ENCODE measurements at regions not wholly inside any gene's neighbourhood (a gene's known extent, or its start where the extent isn't known, plus 50 kb on each side); places are given as distances from the start of the nearest gene placed in this dataset.
"Not testable (repeated sequence)": the region's sequence is repeated elsewhere in the genome, so short reads cannot be mapped to it uniquely, and the experiment has no call there.

DNA sequence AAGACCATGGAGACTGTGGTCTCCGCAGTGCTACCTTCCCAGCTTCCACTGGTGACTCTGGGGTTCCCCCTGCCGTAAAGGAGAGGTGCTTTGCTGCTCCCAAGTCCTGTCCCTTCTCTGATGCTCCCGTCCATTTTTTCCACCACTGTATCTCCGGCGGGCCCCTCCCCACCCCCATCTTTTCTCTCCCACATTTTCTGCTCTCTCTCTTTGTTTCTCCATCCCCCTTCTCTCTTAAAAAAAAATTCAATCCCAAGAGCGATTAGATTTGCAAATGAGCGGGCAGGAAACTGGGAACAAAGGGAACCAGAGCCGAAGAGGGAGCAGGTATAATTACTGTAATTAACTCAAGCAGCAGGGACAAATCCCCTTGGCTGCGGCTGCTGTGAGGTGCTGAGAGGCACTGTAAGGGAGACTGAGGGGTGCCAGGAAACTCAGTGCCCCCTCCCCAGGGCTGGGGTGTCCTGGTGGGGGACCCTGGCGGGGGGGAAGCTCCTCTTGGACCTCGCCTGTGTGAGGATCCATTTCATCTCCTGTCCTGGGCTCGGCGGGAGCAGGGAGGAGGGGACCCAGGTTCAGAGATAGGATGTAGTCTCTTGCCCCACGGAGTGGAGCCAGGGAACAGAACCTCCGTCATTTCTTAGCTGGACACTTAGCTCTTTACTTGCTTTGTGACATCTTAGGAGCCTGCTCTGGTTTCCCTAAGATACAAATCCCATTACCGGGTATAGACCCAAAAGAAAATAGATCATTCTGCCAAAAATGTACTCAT, 140.4 kb upstream of the NRXN3 start:
- ChIA-PET CTCF (no interaction called here), POLR2A (no interaction called here)

DNA sequence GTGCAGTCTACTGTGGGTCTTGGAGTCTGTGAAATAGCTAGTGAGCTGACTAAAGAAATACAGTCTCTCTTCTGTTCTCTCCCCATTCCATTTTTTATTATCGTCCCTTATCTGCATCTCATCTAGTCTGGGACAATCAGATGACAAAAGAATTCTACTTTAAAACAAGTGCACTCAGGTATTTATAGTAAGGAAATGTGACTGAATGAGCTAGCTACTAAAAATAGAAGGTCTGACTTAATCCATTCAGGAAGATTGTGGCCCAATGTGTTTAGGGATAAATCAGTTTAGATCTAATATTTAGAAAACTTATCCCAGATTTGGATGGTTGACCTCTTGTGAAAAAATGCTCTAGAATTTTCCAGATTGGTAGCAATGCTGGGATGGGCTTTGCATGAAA, 126.8 kb upstream of the NRXN3 start:
- H3K4me3 ChIP-seq (ENCODE audit: low read depth, low read length) = no peak overlapping the region
- no peak for DNase-seq (ENCODE audit: low read depth, low spot score)
- TF ChIP-seq, protein P1, sequence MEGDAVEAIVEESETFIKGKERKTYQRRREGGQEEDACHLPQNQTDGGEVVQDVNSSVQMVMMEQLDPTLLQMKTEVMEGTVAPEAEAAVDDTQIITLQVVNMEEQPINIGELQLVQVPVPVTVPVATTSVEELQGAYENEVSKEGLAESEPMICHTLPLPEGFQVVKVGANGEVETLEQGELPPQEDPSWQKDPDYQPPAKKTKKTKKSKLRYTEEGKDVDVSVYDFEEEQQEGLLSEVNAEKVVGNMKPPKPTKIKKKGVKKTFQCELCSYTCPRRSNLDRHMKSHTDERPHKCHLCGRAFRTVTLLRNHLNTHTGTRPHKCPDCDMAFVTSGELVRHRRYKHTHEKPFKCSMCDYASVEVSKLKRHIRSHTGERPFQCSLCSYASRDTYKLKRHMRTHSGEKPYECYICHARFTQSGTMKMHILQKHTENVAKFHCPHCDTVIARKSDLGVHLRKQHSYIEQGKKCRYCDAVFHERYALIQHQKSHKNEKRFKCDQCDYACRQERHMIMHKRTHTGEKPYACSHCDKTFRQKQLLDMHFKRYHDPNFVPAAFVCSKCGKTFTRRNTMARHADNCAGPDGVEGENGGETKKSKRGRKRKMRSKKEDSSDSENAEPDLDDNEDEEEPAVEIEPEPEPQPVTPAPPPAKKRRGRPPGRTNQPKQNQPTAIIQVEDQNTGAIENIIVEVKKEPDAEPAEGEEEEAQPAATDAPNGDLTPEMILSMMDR (IDR thresholded peaks at IDR 0.05; ENCODE audit: low read depth, low read length) = no peak
- CTCF ChIA-PET = no interaction called here
- H3K27me3 ChIP-seq (ENCODE audit: control insufficient read depth, insufficient read depth, low read length) = no peaks in the 10 kb centered on the region
- no peak overlapping the region for H3K27ac ChIP-seq (ENCODE audit: low read depth, low read length)
- POLR2A ChIA-PET = no interaction called here
- peaks cover 7% of the 10 kb centered on the region; the same call in 1 of the 2 replicates for H3K9me3 ChIP-seq (ENCODE audit: control insufficient read depth, insufficient read depth, low read length)

More for the DNA sequence above, 140.4 kb upstream of the NRXN3 start:
- no peak for DNase-seq (ENCODE audit: low read depth, low spot score)
- TF ChIP-seq, protein P1 (IDR thresholded peaks at IDR 0.05; ENCODE audit: low read depth, low read length) = no peak
- Histone ChIP-seq H3K4me3 (ENCODE audit: low read depth, low read length) (no peak overlapping the region), H3K9me3 (ENCODE audit: control insufficient read depth, insufficient read depth, low read length) (peaks cover 11% of the 10 kb centered on the region), H3K27ac (ENCODE audit: low read depth, low read length) (no peak overlapping the region), H3K27me3 (ENCODE audit: control insufficient read depth, insufficient read depth, low read length) (no peaks in the 10 kb centered on the region)

DNA sequence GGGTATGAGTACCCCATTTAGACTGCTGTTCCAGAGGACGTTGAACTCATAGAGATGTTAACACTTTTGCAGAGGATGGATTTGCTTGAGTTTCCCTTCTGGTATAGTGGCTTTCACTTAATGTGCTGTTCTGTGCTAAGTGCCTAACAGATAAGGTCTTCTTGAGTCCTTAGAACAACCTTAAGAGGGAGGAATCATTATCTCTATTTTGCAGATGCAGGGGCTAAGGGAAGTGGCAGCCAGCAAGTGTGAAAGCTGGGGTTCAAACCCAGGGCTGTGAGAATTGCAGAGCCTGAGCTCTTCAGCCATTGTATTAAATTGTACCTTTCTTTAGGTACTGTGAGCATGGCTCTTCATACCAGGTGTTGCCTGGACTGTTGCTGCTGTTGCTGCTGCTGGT, 122.1 kb upstream of the NRXN3 start:
- ChIA-PET POLR2A (no interaction called here), CTCF (no interaction called here)
- Histone ChIP-seq H3K27ac (ENCODE audit: low read depth, low read length) (no peak overlapping the region), H3K4me3 (ENCODE audit: low read depth, low read length) (no peak overlapping the region), H3K9me3 (ENCODE audit: control insufficient read depth, insufficient read depth, low read length) (peaks cover 8% of the 10 kb centered on the region; the same call in 1 of the 2 replicates), H3K27me3 (ENCODE audit: control insufficient read depth, insufficient read depth, low read length) (no peaks in the 10 kb centered on the region)
- TF ChIP-seq, protein P1 (IDR thresholded peaks at IDR 0.05; ENCODE audit: low read depth, low read length) = no peak
- no peak for DNase-seq (ENCODE audit: low read depth, low spot score)

DNA sequence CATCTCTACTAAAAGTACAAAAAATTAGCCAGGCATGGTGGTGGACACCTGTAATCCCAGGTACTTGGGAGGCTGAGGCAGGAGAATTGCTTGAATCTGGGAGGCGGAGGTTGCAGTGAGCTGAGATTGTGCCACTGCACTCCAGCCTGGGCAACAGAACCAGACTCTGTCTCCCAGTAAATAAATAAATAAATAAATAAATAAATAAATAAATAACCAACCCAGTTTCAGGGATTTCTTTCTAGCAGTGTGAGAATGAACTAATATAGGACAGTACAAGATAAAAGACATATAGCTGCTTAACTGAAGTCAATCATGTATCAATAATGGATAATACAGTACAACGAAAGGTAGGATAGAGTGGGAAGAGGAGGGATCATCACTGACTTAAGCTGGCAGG, 113.3 kb upstream of the NRXN3 start:
- POLR2A ChIA-PET; DNase-seq (ENCODE audit: low read depth, low spot score); H3K4me3 ChIP-seq (ENCODE audit: low read depth, low read length); CTCF ChIA-PET; H3K27ac ChIP-seq (ENCODE audit: low read depth, low read length); H3K27me3 ChIP-seq (ENCODE audit: control insufficient read depth, insufficient read depth, low read length): not testable (repeated sequence)
- peaks cover 23% of the 10 kb centered on the region for H3K9me3 ChIP-seq (ENCODE audit: control insufficient read depth, insufficient read depth, low read length)

DNA sequence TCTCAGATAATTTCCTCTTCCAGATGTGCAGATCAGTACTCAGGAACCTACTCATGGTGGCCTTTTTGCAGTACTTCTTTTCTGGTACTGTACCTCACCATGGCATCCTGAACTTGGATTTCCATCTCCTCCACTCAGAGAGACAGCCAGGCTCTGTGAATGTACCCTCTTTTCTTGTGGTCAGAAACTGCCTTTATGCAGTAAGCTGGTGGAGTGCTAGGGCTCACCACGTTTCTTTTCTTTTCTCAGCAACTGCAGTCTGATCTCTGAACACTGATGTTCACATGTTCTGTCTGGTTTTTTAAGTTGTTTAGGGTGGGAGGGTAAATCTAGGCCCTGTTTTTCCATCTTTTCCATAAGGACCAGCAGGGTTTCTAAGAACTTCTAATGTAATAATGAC, 99.8 kb upstream of the NRXN3 start:
- POLR2A ChIA-PET = no interaction called here
- TF ChIP-seq, protein P1 (IDR thresholded peaks at IDR 0.05; ENCODE audit: low read depth, low read length) = no peak
- no peak overlapping the region for H3K4me3 ChIP-seq (ENCODE audit: low read depth, low read length)
- no peak overlapping the region for H3K27ac ChIP-seq (ENCODE audit: low read depth, low read length)
- CTCF ChIA-PET = no interaction called here
- no peaks in the 10 kb centered on the region for H3K27me3 ChIP-seq (ENCODE audit: control insufficient read depth, insufficient read depth, low read length)
- no peak for DNase-seq (ENCODE audit: low read depth, low spot score)
- peaks cover 29% of the 10 kb centered on the region for H3K9me3 ChIP-seq (ENCODE audit: control insufficient read depth, insufficient read depth, low read length)
